Natural killer cell (primary cell): ENCODE measurements at regions not wholly inside any gene's neighbourhood (a gene's known extent, or its start where the extent isn't known, plus 50 kb on each side); places are given as distances from the start of the nearest gene placed in this dataset.
A peak's percentile ranks its signal among the peaks of the same experiment; 100 is the strongest.

Experiments
- ATAC-seq, 3 donors: fragments of 150-1000 bp in 2 of 3; fragments of 200-7000 bp in 1 of 3; cut with Tn5 transposase; 1 replicate in 1 of 3; 2 replicates in 2 of 3; pipeline ENCODE4 v1.10.0; 2021; ENCODE audit warnings: mild to moderate bottlenecking in 2 of 3, moderate library complexity in 2 of 3
- DNase-seq, 2 donors: peaks; one replicate each; pipeline versions ENCODE4 v3.0.0 to v3.0.0-alpha.2; 2013 to 2021; ENCODE audit warnings: mixed read lengths in 1 of 2
- H3K27ac ChIP-seq: one replicate; pipeline ENCODE4 v1.5.1; 2013; ENCODE audit warnings: mild to moderate bottlenecking, low read length
- H3K27me3 ChIP-seq: one replicate; pipeline ENCODE4 v1.6.1; 2013; ENCODE audit warnings: low read length; ENCODE audit not compliant: control insufficient read depth, insufficient read depth
- H3K36me3 ChIP-seq: one replicate; pipeline ENCODE4 v1.6.1; 2013; ENCODE audit warnings: low read length; ENCODE audit not compliant: control insufficient read depth, insufficient read depth
- H3K4me1 ChIP-seq: one replicate; pipeline ENCODE4 v1.6.1; 2013; ENCODE audit warnings: low read length; ENCODE audit not compliant: control insufficient read depth, insufficient read depth
- H3K4me3 ChIP-seq: one replicate; pipeline ENCODE4 v1.5.1; 2013; ENCODE audit warnings: low read length
- H3K9me3 ChIP-seq: one replicate; pipeline ENCODE4 v1.6.1; 2013; ENCODE audit warnings: low read length; ENCODE audit not compliant: control insufficient read depth, insufficient read depth
- H3K27ac Mint-ChIP-seq, 2 donors: one replicate each; pipeline ENCODE4 v1.8.0; 2022; ENCODE audit warnings: mild to moderate bottlenecking in 2 of 2, mixed read lengths in 2 of 2, moderate library complexity in 1 of 2
- H3K27me3 Mint-ChIP-seq, 2 donors: one replicate each; pipeline ENCODE4 v1.8.0; 2022; ENCODE audit warnings: low read depth in 2 of 2, mixed read lengths in 2 of 2
- H3K36me3 Mint-ChIP-seq: one replicate; pipeline ENCODE4 v1.8.0; 2022; ENCODE audit warnings: mixed read lengths
- H3K4me1 Mint-ChIP-seq, 2 donors: one replicate each; pipeline ENCODE4 v1.8.0; 2022; ENCODE audit warnings: mixed read lengths in 2 of 2
- H3K4me3 Mint-ChIP-seq: one replicate; pipeline ENCODE4 v1.8.0; 2022; ENCODE audit warnings: mild to moderate bottlenecking, moderate library complexity, mixed read lengths
- H3K9me3 Mint-ChIP-seq, 2 donors: one replicate each; pipeline ENCODE4 v1.8.0; 2022; ENCODE audit warnings: mixed read lengths in 2 of 2
- CTCF ChIP-seq: fragments of 200-600 bp; IDR thresholded peaks from one replicate; pipeline ENCODE4 v1.8.0; 2022; ENCODE audit warnings: antibody characterized with exemption
- WGBS: methylation state at CpG from one replicate; pipeline ENCODE4 v1.1.7; 2013; ENCODE audit warnings: missing lambda C conversion rate; ENCODE audit not compliant: insufficient coverage; 5-methylcytosine and 5-hydroxymethylcytosine counted together
- intact Hi-C: fragments of 100-400 bp; cut with micrococcal nuclease; formaldehyde crosslinking; loops from one replicate; pipeline ENCODE4 v1.14.2; 2022

- peaks cover 33% of the 10 kb centered on the region for H3K4me1 ChIP-seq
- ATAC-seq = peak in 2 of 3 donors; percentile 19 to 26
- peaks cover 14 to 25% of the 10 kb centered on the region in 2 donors for H3K27me3 Mint-ChIP-seq
- H3K27me3 ChIP-seq = no peaks in the 10 kb centered on the region
- H3K9me3 ChIP-seq = no peaks in the 10 kb centered on the region
- H3K4me1 Mint-ChIP-seq = peaks cover 5 to 10% of the 10 kb centered on the region in 2 donors
- H3K36me3 ChIP-seq = no peaks in the 10 kb centered on the region
- no peak overlapping the region for H3K27ac ChIP-seq
- no peak overlapping the region for H3K4me3 Mint-ChIP-seq
- H3K9me3 Mint-ChIP-seq = no peaks in the 10 kb centered on the region
- no peak for DNase-seq
- no peaks in the 10 kb centered on the region for H3K36me3 Mint-ChIP-seq
- no peak overlapping the region for H3K4me3 ChIP-seq
- no peak for TF ChIP-seq CTCF
- no peak overlapping the region for H3K27ac Mint-ChIP-seq
- intact Hi-C loops = no loop called here
- WGBS = 64% methylated on average over 2 of the region's 3 CpGs
Observed at GRCh38 chr6:6821639-6822261, 233.2 kb downstream of the LY86 start.

GRCh38 chr6:6823030-6823429 lies 234.5 kb downstream of the LY86 start:
- Mint-ChIP-seq H3K4me1 (peaks cover 12 to 18% of the 10 kb centered on the region in 2 donors), H3K36me3 (no peaks in the 10 kb centered on the region), H3K27ac (no peak overlapping the region), H3K27me3 (peaks cover 16 to 25% of the 10 kb centered on the region in 2 donors), H3K9me3 (no peaks in the 10 kb centered on the region), H3K4me3 (no peak overlapping the region)
- no peaks in the 10 kb centered on the region for H3K27me3 ChIP-seq
- peaks cover 42% of the 10 kb centered on the region for H3K4me1 ChIP-seq
- intact Hi-C loops = no loop called here
- DNase-seq (no peak), ATAC-seq (no peak)
- 61% methylated on average over 6 of the region's 6 CpGs for WGBS
- no peak overlapping the region for H3K4me3 ChIP-seq
- H3K36me3 ChIP-seq = no peaks in the 10 kb centered on the region
- H3K27ac ChIP-seq = no peak overlapping the region
- H3K9me3 ChIP-seq = no peaks in the 10 kb centered on the region
- no peak for TF ChIP-seq CTCF

- Histone ChIP-seq H3K4me1 (peaks cover 42% of the 10 kb centered on the region), H3K36me3 (no peaks in the 10 kb centered on the region), H3K27ac (no peak overlapping the region), H3K9me3 (no peaks in the 10 kb centered on the region), H3K27me3 (no peaks in the 10 kb centered on the region), H3K4me3 (no peak overlapping the region)
- no peak for TF ChIP-seq CTCF
- WGBS = 90% methylated on average over 5 of the region's 5 CpGs
- Mint-ChIP-seq H3K36me3 (no peaks in the 10 kb centered on the region), H3K4me1 (peaks cover 12 to 18% of the 10 kb centered on the region in 2 donors), H3K27me3 (peaks cover 16 to 25% of the 10 kb centered on the region in 2 donors), H3K9me3 (no peaks in the 10 kb centered on the region), H3K27ac (no peak overlapping the region), H3K4me3 (no peak overlapping the region)
- DNase-seq (no peak), ATAC-seq (no peak)
- intact Hi-C loops = no loop called here
Observed at GRCh38 chr6:6823568-6824224, 235.2 kb downstream of the LY86 start.
